Stimulated activated CD8-positive, alpha-beta memory T cell treated with anti-CD3 and anti-CD28 coated beads, Interleukin-7, amount 100 ng/mL, for 4 hours (primary cell): ENCODE measurements at regions not wholly inside any gene's neighbourhood (a gene's known extent, or its start where the extent isn't known, plus 50 kb on each side); places are given as distances from the start of the nearest gene placed in this dataset.
"Not testable (repeated sequence)": the region's sequence is repeated elsewhere in the genome, so short reads cannot be mapped to it uniquely, and the experiment has no call there.

Experiments used
- DNase-seq, 2 donors: peaks; one replicate each; pipeline ENCODE4 v3.0.0-alpha.2; 2020; ENCODE audit warnings: low read depth in 2 of 2

DNA sequence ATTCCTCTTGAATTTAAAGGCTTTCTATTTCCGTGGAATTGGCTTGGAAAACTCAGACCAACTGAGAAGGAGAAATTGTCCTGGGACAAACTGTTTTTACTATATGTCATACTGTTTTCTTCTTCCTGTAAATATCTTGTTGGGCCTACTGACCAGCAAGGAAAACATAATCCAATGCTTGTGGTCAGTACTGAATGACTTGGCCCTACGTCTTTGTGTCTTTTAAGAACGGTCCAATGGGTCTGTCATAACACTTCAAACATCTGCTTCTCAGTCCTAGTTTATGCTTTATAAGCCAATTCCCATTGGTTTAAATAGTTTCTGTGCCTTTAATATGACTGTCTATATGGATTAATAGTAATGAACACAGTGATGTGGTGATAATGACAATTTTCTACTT is 248.5 kb upstream of the DDHD1 start:
- no peak for DNase-seq

DNA sequence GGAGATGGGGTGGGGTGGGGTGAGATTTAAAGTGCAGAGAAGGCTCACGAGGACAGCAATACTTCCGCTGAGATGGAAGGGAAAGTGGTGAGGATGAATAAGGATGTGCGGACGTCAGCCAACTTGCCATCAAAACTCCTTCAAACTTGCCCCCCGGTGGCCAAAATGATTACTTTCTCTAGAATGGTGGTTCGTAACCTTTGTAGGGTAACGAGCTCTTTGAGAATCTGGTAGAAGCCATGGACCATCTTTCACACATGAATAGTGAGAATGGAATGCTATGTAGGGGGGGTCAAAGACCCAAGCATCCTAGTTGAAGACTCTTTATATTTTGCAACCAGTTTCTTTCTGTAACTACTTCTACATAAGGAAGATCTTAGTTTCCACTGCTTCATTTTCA is 245.9 kb upstream of the DDHD1 start:
- no peak for DNase-seq

DNA sequence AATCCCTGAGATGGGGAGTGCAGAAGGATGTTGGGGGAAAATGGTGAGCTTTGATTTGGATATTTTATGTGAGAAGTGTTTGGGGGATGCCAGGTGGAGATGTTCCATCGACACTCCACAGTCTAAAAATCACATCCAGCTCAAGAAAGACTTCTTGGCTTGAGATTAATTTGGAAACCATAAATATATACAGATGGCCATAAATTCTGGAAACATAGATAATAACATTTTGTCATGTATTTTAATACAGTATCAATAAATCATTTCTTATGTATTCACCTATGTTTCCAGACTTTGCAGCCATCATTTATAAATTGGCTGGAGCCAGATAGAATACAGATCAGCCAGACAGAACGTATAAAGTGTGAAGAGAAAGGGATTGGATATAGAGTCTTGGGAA is 245.5 kb upstream of the DDHD1 start:
- DNase-seq, result no peak

DNA sequence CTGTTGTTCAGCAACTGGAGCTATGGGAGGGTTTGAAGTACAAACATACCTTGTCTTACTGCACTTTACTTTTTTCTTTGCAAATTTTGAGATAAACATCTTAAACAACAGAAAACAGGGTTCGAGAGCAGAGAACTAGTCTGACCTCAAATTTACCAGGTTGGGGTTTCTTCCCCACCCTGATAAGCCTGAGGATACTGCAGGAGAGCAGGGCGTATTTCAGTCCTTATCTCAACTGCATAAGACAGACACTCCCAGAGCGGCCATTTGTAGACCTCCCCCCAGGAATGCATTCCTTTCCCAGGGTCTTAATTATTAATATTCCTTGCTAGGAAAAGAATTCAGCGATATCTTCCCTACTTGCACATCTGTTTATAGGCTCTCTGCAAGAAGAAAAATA is 242.1 kb upstream of the DDHD1 start:
- DNase-seq, result not testable (repeated sequence)

DNA sequence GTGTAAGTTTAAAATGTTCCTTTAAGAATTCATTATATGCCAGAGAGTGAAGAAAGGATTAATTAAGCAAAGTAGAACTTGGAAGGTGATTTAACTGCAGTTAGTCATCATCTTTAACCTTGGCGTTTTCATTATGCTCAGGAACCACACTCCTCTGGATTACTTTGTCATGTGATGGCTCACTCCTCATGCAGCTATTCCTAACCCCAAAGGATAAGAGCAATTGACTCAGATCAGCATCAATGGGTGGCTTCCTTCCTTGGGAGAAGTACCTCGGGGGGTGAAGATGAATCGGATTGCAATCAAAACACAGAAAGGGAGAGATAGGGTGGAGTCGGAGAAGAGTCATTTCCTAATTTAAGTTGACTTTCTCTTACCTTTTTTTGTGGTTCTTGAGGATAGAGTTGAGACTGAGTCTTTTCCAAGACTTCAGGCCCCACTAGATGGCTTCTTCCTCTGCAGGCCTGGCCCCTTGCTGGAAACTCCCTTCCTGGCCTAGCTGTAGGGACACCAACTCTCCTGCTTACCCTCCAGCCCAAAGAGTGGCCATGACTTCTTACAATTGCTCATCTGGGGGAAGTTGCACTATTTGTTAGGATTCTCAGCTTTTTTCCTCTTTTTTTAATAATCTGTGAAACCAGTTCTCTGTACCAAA is 238.6 kb upstream of the DDHD1 start:
- no peak for DNase-seq

DNA sequence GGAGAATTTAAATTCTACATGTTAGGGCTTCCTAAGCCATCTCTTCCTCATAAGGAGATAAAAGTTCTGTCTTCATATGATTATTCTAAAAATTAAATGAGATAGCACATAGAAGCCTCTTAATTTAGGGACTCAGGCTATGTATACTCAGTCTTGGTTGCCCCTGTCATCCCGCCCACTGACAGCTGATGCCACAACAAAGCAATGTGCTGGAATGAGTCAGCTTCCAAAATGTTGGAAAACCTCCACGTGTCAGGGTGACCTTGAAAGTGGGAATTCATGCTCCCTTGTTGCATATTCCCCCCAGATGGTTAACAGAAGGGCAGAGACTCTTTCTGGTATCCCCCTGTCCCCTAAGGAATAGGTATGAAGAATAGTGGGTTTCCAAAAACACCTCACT is 238.0 kb upstream of the DDHD1 start:
- DNase-seq, result no peak

DNA sequence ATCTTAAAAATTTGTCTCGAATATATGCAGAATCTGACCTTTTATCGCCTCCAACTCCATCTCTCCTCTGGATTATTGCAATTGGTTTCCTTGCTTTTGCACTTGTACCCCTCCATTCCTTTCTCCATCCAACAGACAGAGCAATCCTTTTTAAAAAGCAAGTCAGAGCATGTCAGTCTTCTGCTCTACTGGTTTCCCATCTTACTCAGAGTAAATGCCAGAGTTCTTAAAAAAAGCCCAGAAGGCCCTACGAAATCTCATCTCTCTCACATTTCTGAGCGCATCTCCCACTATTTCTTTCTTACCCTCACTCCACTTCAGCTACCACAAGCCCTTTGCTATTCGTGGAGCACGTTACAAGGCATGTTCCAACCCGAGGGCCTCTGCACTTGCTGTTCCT is 236.9 kb upstream of the DDHD1 start:
- DNase-seq, result no peak

DNA sequence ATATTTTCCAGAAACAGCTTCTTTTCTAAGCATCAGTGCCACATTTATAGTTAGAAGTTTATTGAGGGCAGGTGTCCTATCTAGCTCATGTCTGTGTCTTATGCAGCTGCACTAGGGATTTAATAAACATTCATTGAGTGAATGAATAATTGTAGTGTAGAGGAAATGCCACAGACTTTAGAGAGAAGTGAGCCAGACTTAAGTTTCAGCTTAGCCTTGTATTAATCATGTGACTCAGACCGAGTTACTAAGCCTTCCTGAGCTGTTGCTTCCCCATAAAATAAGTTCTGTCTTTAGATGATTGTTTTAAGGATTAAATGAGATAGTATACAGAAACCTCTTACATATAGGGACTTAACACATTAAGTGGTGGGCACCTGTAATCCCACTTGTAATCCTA is 236.1 kb upstream of the DDHD1 start:
- no peak for DNase-seq

DNA sequence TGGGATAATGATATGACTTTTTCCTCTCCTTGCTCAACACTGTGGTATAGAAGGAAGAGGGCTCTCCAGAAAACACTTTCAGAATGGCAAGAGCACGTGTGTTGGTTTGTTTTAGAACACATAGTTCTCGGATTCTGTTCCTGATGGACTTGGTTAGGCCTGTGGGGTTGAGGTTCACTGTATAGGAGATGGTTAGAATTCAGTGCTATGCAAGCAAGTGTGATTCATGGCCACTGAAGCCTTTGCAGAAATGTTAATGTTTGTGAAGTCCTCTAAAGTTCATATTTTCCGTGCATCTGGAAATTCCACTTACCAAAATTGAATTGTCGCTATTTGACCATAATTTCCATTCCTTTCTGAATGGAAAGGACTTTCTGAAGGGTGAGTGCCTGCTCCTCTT is 233.2 kb upstream of the DDHD1 start:
- no peak for DNase-seq

DNA sequence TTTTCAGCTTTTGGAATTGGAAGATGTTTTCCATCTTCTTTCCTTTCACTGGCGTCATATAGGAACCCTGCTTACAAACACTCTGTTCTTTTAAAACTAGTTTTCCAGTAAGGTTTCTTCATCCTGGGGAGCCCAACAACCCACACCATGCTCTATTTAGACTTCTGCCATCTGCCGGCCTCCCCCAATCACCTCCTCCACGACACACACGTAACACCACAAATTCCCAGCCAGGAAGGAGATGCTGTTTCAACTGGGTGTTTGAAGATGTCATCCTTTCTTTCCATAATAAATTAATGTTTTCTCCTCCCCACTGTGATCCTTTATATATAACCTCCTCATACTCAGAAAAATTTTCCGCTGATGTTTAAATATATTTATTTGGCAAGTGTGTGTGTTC is 231.4 kb upstream of the DDHD1 start:
- DNase-seq, result no peak

DNA sequence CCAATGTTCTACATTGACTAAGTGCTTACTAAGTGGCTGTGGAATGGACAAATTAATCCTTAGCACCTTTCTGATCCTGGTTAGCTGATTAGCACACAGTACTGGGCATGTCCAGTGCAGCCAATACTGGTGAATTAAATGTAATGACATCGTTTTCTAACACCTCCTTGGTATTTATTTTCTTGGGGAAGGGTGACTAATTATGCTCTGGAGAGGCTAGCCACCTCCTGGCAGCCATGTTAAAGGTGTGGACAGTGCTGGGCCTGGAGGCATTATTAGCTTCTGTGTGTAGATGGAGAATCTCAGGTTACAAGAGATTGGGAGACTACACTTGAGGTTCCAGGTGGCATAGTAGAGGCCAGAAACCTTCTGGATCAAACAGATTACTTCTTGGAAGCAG is 230.9 kb upstream of the DDHD1 start:
- DNase-seq, result no peak

DNA sequence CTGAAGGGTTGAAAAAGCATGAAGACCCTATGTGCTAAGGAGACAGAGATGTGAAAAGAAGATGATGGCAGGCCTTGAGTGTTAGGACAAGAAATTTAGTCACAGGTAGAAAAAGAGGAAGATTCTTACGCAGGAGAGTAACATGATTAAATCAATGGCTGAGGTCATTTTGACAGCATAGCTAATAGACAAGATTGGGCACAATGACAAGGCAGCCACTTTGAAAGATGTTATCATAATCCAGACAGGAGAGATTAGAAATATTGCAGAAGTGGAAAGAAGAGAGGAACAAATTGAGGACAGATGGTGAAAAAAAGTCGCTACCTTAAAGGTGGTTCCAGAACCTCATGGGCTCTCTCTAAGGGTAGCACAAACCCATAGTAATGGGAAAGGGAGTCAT is 228.8 kb upstream of the DDHD1 start:
- no peak for DNase-seq

DNA sequence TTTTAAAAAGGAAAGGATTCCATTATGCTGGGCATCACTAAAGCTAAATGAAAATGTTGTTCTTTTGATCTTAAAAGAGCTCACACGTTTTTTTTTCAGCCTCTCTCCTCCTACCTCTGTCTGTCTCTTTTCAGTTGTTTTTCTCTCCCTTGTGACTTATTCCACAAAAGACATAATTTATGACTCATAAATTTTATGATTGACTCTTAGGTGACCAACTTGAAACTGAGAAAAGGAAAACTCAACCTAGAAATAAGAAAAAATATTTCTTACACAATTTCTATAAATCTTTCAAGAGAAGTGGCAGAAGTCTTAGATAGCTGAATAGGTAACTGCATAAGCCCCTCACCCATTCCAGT is 227.7 kb upstream of the DDHD1 start:
- no peak for DNase-seq

DNA sequence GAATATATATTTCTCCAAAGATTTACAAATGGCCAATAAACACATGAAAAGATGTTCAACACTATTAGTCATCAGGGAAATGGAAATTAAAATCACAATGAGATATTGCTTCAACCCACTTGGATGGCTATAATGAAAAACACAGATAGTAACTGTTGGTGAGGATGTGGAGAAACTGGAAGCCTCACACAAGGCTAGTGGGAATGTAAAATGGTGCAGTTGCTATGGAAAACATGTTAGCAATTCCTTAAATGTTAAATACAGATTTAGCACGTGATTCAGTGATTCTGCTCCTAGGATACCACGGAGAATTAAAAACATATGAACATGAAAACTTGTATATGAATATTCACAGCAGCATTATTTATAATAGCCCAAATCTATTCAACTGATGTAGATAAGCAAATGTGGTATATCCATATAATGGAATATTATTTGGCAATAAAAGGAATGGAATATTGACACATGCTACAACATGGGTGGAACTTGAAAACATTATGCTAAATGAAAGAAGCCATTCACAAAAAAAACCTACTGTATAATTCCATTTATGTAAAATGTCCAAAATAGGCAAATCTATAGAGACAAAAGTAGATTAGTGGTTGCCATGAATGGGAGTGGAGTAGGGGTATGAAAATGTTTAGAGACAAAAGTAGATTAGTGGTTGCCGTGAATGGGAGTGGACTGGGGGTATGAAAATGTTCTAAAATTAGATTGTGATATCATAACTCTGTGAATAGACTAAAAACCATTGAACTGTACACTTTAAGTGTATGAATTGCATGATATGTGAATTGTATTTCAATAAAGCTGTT is 227.1 kb upstream of the DDHD1 start:
- DNase-seq, result no peak

DNA sequence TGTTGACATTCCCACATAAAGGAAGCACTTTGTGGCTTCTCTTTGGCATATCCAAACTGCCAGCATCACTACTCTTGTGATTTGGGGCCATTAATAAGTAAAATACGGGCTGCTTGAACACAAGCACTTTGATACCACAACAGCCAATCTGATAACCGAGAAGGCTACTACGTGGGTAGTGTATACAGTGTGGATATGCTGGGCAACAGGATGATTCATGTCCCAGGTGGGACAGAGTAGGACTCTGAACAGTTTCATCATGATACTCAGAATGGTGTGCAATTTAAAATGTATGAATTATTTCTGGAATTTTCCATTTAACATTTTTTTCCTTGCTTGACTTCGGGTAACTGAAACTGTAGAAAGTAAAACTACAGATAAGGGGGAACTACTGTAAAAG is 225.0 kb upstream of the DDHD1 start:
- DNase-seq, result no peak

DNA sequence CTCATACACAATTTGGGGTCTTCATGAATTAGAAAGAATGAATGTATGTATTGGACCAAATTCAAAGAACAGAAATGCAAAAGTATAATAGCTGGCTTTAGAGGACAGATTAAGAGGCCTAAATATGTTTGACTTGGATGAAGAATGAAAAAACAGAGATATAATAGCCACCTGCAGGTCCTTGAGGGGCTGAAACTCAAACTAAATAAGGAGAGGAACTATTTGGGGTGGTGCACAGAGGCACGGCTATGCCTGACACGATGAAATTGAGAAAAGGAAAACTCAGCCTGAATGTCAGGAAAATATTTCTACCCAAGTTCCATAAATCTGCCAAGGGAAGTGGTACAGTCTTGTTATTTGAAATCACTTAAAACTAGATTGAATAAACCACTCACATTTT is 222.9 kb upstream of the DDHD1 start:
- no peak for DNase-seq

DNA sequence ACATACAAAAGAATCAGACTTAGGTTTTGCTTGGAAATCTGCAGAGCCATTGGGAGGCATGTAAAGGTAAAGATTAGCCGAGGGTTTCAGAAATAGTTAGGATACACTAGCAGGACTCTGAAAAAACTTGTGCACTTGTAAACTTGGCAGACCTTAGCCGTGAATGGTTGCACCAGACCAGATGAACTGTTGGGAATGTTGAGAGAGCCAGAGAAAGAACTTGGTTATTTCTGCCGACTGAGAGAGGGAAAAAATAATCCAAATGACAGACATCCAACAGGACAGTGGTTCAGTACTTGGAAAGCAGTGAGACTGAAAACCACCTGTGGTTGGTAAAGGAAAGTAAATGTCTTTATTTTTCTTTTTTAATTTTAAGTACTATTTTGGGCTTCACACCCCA is 222.5 kb upstream of the DDHD1 start:
- no peak for DNase-seq

DNA sequence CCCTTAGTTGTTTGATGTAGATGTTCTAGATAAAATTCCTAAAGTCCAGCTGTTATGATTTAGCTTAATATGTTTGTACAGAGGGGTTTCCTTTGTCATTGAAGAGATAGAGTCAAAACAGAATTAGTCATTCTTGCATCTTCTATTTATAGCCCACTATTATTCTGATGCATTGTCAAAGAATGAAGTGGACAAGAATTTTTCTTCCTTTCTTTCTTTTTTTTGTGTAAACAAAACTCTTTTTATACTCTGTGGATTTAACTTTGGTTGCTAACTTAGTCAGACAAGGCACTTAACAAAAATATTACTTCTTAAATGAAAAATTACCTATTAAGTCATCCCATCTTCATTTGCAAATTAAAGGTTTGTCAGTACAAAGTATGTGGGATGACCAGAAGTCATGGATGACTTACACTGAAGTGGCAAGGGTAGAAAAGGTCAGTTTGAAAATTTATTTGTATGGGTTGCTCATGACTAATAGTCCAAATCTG is 215.6 kb upstream of the DDHD1 start:
- no peak for DNase-seq

DNA sequence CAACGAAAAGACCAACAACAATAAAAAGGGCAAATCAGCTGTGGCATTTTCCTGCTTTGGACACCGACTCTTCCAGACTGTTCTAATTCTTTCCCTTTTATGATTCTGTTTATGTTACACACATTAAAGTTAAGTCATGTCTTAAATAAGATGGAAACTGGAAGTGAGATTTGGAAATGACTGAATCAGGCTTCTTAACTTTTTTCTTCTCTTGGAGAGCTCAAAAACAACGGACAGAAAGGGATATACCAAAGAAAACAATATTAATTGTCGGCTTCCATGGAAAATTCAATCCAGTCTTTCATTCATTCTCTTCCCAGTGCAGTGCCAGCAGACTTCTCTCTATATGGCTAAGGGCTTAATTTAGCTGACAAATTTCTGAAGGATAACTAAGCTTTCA is 214.9 kb upstream of the DDHD1 start:
- no peak for DNase-seq

DNA sequence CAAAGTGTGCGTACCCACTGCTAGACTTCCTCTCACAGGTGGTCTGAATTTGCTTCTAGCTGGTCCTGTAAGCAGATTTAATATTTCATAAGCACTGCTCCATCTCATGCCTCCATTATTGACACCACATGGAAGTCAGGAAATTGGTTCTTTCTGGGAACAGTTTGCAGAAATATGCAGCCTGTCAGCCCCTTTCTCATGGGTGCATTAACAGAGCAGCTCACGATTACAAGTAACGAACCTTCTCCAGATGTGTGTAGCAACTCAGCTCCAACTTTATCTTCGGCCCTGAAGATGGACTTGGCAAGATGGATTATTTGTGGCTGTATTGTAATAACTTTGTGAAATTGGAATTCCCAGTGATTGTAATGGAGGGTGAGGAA is 214.5 kb upstream of the DDHD1 start:
- DNase-seq, result no peak

DNA sequence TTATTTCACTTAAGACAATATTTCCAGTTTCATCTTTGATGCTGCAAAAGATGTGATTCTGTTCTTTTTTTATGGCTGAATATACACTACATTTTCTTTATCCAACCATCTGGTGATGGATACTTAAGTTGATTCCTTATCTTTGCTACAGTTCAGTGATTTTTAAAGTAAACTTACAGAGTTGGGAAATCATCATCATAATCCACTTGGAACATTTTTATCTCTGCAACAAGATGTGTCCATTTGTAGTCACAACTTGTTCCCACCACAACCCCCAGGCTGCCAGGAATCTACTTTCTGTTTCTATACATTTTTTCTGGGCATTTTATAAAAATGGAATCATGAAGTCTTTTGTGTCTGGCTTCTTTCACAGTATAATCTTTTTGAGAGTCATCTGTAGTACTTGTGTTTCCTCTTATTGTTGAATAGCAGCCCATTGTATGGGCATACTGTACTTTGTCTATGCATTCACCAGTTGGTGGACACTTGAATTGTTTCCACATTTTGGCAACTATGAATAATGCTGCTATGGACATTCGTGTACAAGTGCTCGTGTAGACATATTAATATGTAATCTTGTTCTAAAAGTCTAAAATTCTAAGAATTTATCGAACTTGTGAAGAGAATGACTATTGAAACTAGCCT is 212.5 kb upstream of the DDHD1 start:
- no peak for DNase-seq

DNA sequence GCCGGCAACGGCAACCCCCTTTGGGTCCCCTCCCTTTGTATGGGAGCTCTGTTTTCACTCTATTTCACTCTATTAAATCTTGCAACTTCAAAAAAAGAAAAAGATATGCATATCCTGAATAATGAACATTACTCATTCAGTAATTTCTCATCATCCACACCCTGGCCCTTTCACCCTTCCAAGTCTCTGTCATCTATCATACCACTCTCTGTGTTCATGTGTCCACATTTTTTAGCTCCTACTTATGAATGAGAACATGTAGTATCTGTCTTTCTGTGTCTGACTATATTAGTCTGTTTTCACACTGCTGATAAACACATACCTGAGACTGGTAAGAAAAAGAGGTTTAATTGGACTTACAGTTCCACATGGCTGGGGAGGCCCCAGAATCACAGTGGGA is 209.8 kb upstream of the DDHD1 start:
- not testable (repeated sequence) for DNase-seq

DNA sequence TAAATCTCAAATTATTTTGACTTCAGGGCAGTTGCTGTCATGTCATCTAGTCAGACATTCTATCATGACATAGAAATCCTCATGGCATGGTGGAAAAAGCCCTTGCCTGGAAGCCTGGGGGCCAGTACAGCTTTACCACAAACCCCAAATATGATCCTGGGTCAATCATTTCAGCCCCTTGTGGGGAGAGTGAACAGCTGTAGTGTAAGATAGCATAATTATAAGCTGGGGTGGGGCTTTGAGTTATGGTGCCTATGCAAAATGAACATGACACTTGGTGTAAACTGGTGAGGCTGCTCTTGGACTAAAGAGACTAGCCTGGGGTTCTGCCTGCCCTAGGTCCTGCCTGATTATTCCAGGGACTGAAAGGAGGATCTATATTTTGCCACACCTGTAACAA is 207.7 kb upstream of the DDHD1 start:
- DNase-seq, result no peak
